ENCODE measurements at regions not wholly inside any gene's neighbourhood (a gene's known extent, or its start where the extent isn't known, plus 50 kb on each side); places are given as distances from the start of the nearest gene placed in this dataset.

DNA sequence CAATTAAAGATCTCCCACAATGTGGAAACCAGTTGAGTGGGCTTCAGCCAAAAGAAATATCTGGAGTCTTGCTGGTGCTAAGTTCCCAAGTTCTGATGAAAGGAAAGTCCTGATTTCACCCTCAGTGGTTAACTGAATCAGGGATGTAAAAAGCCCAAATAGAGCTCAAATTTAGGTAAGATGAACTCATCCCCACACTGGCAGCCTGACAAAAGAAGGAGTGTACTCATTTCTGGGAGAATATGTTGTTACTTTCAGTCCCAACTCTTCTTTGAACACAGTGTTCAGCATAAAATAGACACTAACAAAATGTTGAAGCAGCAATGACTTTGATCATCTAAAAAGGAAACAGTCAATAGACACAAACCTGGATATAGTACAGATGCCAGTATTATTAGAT lies 91.7 kb downstream of the CHRM3 start:
- no peaks in the 10 kb centered on the region for H3K36me3 ChIP-seq (ENCODE audit: control insufficient read depth, insufficient read depth, low read length)

DNA sequence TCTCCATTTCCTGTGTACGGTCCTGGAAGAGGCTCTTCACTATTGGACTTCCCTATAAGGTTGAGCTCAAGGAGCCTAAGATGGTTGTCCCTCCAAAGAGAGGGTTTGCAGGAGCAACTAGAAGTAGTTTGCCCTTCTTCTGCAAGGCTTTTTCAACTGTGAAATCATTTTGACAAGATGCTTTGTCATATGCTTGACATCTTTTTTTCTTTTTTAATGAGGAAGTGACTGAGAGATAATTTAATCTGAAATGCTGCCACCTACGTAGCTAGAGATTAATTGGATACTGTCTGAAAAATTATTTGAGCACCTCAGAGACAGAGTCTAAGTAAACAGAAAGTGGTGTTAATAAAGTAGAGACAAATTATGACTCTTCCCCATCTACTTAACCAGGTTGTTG lies 97.0 kb downstream of the CHRM3 start:
- peaks cover 13% of the 10 kb centered on the region for H3K9me3 ChIP-seq (replicated peaks; ENCODE audit: control insufficient read depth, low read depth, low read length)
- no CpG with 5 or more reads among the region's 2 CpGs for WGBS (ENCODE audit: insufficient coverage)

More for the DNA sequence above, 91.7 kb downstream of the CHRM3 start:
- no peak for DNase-seq
- Histone ChIP-seq H3K27me3 (ENCODE audit: control insufficient read depth, insufficient read depth, low read length) (no peaks in the 10 kb centered on the region), H3K9me3 (replicated peaks; ENCODE audit: control insufficient read depth, low read depth, low read length) (peaks cover 16% of the 10 kb centered on the region), H3K4me1 (ENCODE audit: control insufficient read depth, insufficient read depth, low read length) (no peaks in the 10 kb centered on the region), H3K27ac (ENCODE audit: low read length) (no peak overlapping the region), H3K4me3 (ENCODE audit: low read length) (no peak overlapping the region)

DNA sequence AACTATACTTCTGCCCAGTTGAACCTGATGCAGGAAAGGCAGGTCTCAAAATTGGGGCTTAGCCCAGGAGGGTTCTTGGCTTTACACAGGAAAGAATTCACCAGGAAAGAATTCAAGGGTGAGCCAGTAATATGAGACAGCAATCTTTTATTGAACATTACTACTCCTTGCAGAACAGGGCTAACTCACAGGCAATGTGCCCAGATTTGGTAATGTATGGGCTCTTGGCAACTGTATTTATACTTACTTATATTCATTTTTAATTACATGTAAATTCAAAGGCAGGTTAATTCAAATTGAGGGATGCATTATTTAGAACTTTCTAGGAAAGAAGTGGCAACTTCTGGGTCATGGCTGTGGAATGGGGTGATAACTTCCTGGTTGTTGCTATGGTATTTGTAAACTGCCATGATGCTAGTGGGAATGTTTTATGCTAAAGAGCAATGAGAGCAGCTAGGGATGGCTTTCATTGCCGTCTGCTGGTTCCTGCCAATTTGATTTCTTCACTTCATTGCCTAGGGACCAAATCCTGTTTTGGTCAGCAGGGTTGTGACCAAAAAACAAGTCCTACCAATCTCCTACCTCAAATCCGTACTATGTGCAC lies 107.5 kb downstream of the CHRM3 start:
- Histone ChIP-seq H3K4me3 (ENCODE audit: low read length) (no peak overlapping the region), H3K36me3 (ENCODE audit: control insufficient read depth, insufficient read depth, low read length) (no peaks in the 10 kb centered on the region), H3K4me1 (ENCODE audit: control insufficient read depth, insufficient read depth, low read length) (no peaks in the 10 kb centered on the region), H3K27me3 (ENCODE audit: control insufficient read depth, insufficient read depth, low read length) (no peaks in the 10 kb centered on the region), H3K9me3 (replicated peaks; ENCODE audit: control insufficient read depth, low read depth, low read length) (no peaks in the 10 kb centered on the region), H3K27ac (ENCODE audit: low read length) (no peak overlapping the region)
- no CpG with 5 or more reads among the region's 2 CpGs for WGBS (ENCODE audit: insufficient coverage)
- DNase-seq = peak; percentile 38

More for the DNA sequence above, 97.0 kb downstream of the CHRM3 start:
- no peaks in the 10 kb centered on the region for H3K36me3 ChIP-seq (ENCODE audit: control insufficient read depth, insufficient read depth, low read length)
- no peak overlapping the region for H3K4me3 ChIP-seq (ENCODE audit: low read length)
- no peaks in the 10 kb centered on the region for H3K4me1 ChIP-seq (ENCODE audit: control insufficient read depth, insufficient read depth, low read length)
- no peak for DNase-seq
- H3K27ac ChIP-seq (ENCODE audit: low read length) = no peak overlapping the region
- no peaks in the 10 kb centered on the region for H3K27me3 ChIP-seq (ENCODE audit: control insufficient read depth, insufficient read depth, low read length)

DNA sequence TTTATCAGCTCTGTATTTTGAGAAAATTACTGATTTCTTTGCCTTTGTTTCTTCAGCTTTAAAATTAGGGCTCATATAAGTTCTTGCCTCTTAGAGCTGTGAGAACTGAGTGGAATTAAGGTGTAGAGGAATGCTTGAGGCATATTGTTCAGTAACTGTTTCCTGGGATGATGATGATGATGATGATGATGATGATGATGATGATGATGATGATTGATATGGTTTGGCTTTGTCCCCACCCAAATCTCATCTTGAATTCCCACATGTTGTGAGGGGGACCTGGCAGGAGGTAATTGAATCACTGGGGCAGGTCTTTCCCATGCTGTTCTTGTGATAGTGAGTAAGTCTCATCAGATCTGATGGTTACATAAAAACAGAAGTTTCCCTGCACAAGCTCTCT lies 118.7 kb downstream of the CHRM3 start:
- H3K4me3 ChIP-seq (ENCODE audit: low read length) = no peak overlapping the region
- H3K27ac ChIP-seq (ENCODE audit: low read length) = no peak overlapping the region
- peaks cover 6% of the 10 kb centered on the region for H3K9me3 ChIP-seq (replicated peaks; ENCODE audit: control insufficient read depth, low read depth, low read length)
- no peaks in the 10 kb centered on the region for H3K27me3 ChIP-seq (ENCODE audit: control insufficient read depth, insufficient read depth, low read length)
- no peaks in the 10 kb centered on the region for H3K4me1 ChIP-seq (ENCODE audit: control insufficient read depth, insufficient read depth, low read length)
- DNase-seq = no peak
- H3K36me3 ChIP-seq (ENCODE audit: control insufficient read depth, insufficient read depth, low read length) = no peaks in the 10 kb centered on the region

DNA sequence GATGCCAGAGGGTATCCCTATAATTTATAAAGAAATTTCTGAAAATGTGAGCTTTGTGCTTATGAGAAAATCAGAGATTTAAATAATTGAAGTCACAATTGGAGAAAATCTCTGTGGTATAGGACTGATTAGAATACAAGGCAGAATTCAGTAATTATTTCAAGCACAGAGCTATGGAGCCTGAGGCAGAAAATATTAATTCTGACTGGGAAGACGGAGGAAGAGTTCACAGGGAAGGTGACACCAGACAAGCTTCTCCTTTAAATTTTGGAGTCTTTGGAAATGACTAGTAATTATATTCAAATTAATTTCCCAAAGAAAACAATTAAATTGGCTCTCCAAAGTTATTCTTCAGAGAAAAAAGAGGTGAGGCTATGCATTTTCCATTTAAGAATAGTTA lies 121.5 kb downstream of the CHRM3 start:
- Histone ChIP-seq H3K27me3 (ENCODE audit: control insufficient read depth, insufficient read depth, low read length) (no peaks in the 10 kb centered on the region), H3K9me3 (replicated peaks; ENCODE audit: control insufficient read depth, low read depth, low read length) (peaks cover 6% of the 10 kb centered on the region), H3K27ac (ENCODE audit: low read length) (no peak overlapping the region), H3K4me3 (ENCODE audit: low read length) (no peak overlapping the region), H3K4me1 (ENCODE audit: control insufficient read depth, insufficient read depth, low read length) (no peaks in the 10 kb centered on the region), H3K36me3 (ENCODE audit: control insufficient read depth, insufficient read depth, low read length) (no peaks in the 10 kb centered on the region)
- WGBS (ENCODE audit: insufficient coverage) = no CpG with 5 or more reads among the region's 1 CpG
- no peak for DNase-seq

DNA sequence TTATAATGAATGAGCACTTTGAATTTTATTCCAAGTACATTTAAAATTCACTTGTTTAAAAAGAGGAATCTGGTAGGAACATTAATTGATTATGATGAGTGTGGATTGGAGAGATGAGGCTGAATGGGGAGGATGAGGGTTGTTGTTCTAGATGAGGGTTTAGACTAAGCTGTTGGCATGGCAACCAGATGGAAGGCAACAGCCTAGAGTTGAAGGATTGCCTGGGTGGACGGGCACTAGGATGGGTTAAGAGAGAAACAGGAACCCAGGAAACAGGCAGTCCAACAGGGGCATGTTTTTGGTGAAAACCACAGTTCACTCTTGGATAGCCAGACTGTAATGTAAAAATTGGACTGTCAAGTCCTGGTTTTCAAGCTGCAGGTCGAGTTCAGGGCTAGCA lies 125.5 kb downstream of the CHRM3 start:
- Histone ChIP-seq H3K4me1 (ENCODE audit: control insufficient read depth, insufficient read depth, low read length) (no peaks in the 10 kb centered on the region), H3K36me3 (ENCODE audit: control insufficient read depth, insufficient read depth, low read length) (no peaks in the 10 kb centered on the region), H3K27me3 (ENCODE audit: control insufficient read depth, insufficient read depth, low read length) (no peaks in the 10 kb centered on the region), H3K9me3 (replicated peaks; ENCODE audit: control insufficient read depth, low read depth, low read length) (no peaks in the 10 kb centered on the region), H3K4me3 (ENCODE audit: low read length) (no peak overlapping the region), H3K27ac (ENCODE audit: low read length) (no peak overlapping the region)
- WGBS (ENCODE audit: insufficient coverage) = 88% methylated on average over 2 of the region's 2 CpGs
- no peak for DNase-seq

DNA sequence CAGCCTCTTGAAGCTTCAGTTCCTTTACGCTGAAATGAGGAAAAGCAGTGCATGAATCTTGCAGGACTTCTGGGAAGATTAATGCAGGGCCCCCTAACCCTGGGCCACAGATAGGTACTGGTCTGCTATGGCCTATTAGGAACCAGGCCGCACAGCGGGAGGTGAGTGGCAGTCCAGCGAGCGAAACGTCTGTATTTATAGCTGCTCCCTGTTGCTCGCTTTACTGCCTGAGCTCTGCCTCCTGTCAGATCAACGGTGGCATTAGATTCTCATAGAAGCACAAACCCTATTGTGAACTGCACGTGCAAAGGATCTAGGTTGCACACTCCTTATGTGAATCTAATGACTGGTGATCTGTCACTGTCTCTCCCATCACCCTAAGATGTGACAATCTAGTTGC lies 130.2 kb downstream of the CHRM3 start:
- WGBS (ENCODE audit: insufficient coverage) = 66% methylated on average over 6 of the region's 9 CpGs
- Histone ChIP-seq H3K4me3 (ENCODE audit: low read length) (no peak overlapping the region), H3K27ac (ENCODE audit: low read length) (no peak overlapping the region)

DNA sequence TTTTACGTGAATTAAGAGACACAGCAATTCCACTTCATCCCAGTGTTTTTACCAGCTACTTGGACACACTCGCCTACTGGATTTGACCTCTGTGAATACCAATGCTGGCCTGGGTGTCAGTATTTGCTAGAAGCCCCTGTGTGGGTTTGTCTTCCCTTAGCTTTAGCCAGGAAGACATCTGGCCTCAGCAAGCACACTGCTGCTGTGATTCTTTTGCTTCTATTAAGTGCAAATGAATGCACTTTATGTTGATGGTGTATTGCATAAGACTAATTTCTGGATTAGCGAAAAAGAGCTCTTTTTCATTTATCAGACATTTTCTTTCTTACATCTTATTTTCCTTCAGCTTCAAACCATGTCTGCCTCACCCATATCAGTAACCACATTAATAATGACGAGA lies 140.0 kb downstream of the CHRM3 start:
- no peak overlapping the region for H3K4me3 ChIP-seq (ENCODE audit: low read length)
- H3K9me3 ChIP-seq (replicated peaks; ENCODE audit: control insufficient read depth, low read depth, low read length) = no peaks in the 10 kb centered on the region
- H3K27ac ChIP-seq (ENCODE audit: low read length) = no peak overlapping the region
- no peak for DNase-seq
- no peaks in the 10 kb centered on the region for H3K36me3 ChIP-seq (ENCODE audit: control insufficient read depth, insufficient read depth, low read length)
- WGBS (ENCODE audit: insufficient coverage) = 83% methylated on average over 1 of the region's 4 CpGs
- H3K4me1 ChIP-seq (ENCODE audit: control insufficient read depth, insufficient read depth, low read length) = no peaks in the 10 kb centered on the region
- no peaks in the 10 kb centered on the region for H3K27me3 ChIP-seq (ENCODE audit: control insufficient read depth, insufficient read depth, low read length)

More for the DNA sequence above, 130.2 kb downstream of the CHRM3 start:
- H3K9me3 ChIP-seq (replicated peaks; ENCODE audit: control insufficient read depth, low read depth, low read length) = no peaks in the 10 kb centered on the region
- no peaks in the 10 kb centered on the region for H3K36me3 ChIP-seq (ENCODE audit: control insufficient read depth, insufficient read depth, low read length)
- no peaks in the 10 kb centered on the region for H3K27me3 ChIP-seq (ENCODE audit: control insufficient read depth, insufficient read depth, low read length)
- DNase-seq = no peak
- no peaks in the 10 kb centered on the region for H3K4me1 ChIP-seq (ENCODE audit: control insufficient read depth, insufficient read depth, low read length)

DNA sequence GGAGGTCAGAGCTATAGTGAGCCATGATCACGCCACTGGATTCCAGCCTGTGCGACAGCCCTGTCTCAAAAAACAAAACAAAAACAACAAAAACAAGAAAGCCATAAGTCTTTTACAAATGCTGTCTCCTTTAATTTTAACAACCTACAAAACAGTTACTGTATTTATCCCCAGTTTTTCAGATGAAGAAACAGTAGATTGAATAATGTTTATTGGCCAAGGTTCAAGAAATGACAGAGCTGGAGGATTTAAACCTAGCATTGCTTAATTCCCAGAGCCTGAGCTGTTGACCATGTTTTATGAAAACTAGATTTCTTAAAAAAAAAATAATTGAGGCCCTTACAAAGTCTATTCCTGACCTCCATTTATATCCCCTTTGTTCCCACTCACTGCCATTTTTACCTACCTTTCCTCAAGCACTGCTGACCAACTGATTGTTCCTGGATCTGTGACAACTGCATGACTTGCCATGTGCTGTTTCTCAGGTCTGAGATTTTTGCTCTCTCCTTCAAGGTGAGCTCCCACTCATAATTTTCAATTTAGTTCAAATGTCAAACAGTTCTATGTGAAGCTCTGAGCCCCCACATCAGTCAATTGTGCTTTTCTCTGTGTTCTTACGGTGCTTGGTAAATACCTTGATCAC lies 140.8 kb downstream of the CHRM3 start:
- Histone ChIP-seq H3K27ac (ENCODE audit: low read length) (no peak overlapping the region), H3K4me1 (ENCODE audit: control insufficient read depth, insufficient read depth, low read length) (no peaks in the 10 kb centered on the region), H3K36me3 (ENCODE audit: control insufficient read depth, insufficient read depth, low read length) (no peaks in the 10 kb centered on the region), H3K27me3 (ENCODE audit: control insufficient read depth, insufficient read depth, low read length) (no peaks in the 10 kb centered on the region), H3K9me3 (replicated peaks; ENCODE audit: control insufficient read depth, low read depth, low read length) (no peaks in the 10 kb centered on the region), H3K4me3 (ENCODE audit: low read length) (no peak overlapping the region)
- DNase-seq = peak; percentile 57
- WGBS (ENCODE audit: insufficient coverage) = no CpG with 5 or more reads among the region's 3 CpGs

DNA sequence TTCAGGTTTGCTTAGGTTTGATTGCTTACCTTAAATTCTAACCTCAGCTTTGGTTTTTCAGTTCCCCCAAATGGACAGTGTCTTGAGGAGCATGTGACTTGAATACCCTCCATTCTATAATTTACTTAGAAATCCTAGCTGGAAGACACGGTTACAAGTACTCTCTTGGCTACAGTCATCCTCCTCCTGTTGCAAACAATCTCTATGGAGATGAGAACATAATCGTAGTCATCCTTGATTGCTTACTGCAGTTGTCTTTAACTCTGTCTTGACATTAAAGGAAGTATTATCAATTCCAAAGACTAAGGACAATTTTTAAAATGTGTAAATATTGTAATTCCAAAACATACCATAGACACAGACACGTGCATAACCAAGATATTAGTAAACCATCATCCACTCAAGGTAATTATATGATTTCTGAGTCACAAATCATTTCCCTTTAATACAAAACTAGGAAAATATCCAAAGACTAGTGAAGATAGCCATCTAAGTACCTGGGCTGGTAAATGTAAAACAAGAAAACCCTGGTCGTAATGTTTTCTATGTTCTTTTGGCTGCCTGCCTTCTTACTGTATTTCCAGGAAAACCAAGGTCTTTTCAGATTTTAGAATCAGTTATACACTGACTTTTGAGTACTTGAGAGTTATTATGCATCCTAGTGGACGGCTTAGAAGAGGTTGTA lies 149.9 kb downstream of the CHRM3 start:
- Histone ChIP-seq H3K27me3 (ENCODE audit: control insufficient read depth, insufficient read depth, low read length) (no peaks in the 10 kb centered on the region), H3K4me1 (ENCODE audit: control insufficient read depth, insufficient read depth, low read length) (no peaks in the 10 kb centered on the region), H3K9me3 (replicated peaks; ENCODE audit: control insufficient read depth, low read depth, low read length) (no peaks in the 10 kb centered on the region), H3K36me3 (ENCODE audit: control insufficient read depth, insufficient read depth, low read length) (no peaks in the 10 kb centered on the region), H3K27ac (ENCODE audit: low read length) (no peak overlapping the region), H3K4me3 (ENCODE audit: low read length) (no peak overlapping the region)
- peak; percentile 49 for DNase-seq
- WGBS (ENCODE audit: insufficient coverage) = no CpG with 5 or more reads among the region's 5 CpGs
